Endothelial cell of umbilical vein (primary cell): ENCODE measurements at regions not wholly inside any gene's neighbourhood (a gene's known extent, or its start where the extent isn't known, plus 50 kb on each side); places are given as distances from the start of the nearest gene placed in this dataset.
"Not testable (repeated sequence)": the region's sequence is repeated elsewhere in the genome, so short reads cannot be mapped to it uniquely, and the experiment has no call there.

Source experiments
- CTCF ChIP-seq, 2 donors: IDR thresholded peaks; 1 replicate in 1 of 2; 2 replicates in 1 of 2; pipeline ENCODE4 v1.5.1; 2011; ENCODE audit warnings: low read length in 2 of 2, mild to moderate bottlenecking in 2 of 2, moderate library complexity in 2 of 2, control low read depth in 1 of 2, inconsistent platforms in 1 of 2, low read depth in 1 of 2; ENCODE audit not compliant: insufficient read depth in 1 of 2; ENCODE audit errors: extremely low read depth in 1 of 2
- EZH2 ChIP-seq: IDR thresholded peaks from 2 replicates; pipeline ENCODE4 v1.6.1; 2012; ENCODE audit warnings: borderline replicate concordance, low read depth, mild to moderate bottlenecking, moderate library complexity, low read length, inconsistent platforms; ENCODE audit not compliant: severe bottlenecking
- MYC ChIP-seq: IDR thresholded peaks from one replicate; pipeline ENCODE4 v1.6.1; 2011; ENCODE audit warnings: mild to moderate bottlenecking, low read depth, low read length
- POLR2A ChIP-seq: IDR thresholded peaks from 2 replicates; pipeline ENCODE4 v1.6.1; 2012; ENCODE audit warnings: low read depth, mild to moderate bottlenecking, control low read depth, low read length

DNA sequence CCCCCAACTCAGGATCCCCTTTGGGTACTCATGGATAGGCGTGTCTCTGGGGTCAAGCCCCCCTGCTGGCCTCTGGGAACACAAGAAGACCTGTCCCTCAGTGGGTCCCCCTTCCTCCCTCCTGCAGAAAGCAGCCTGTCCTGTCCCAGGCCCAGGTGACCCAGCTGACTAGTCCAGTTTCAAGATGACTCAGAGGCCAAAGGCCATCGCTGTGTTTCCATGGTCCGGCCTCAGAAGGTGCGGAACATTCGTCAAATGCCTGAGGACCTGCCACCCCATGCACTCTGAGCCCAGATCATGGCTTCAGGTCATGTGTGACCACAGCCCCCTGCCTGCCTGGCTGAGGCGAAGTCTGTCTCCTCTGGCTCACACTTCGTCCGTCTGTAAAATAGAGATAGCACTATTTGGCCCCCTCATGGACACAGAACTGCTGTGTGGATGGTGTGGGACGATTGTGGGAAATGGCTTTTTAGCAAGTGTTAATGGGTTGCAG is 71.4 kb upstream of the SPDYE9 start:
- not testable (repeated sequence) for TF ChIP-seq CTCF (IDR thresholded peaks at IDR 0.05; ENCODE audit: extremely low read depth in 1 of 2, insufficient read depth in 1 of 2, low read depth in 1 of 2, low read length in 2 of 2); MYC; EZH2; POLR2A
